Esophagus muscularis mucosa (tissue), 4 donors: ENCODE measurements at regions not wholly inside any gene's neighbourhood (a gene's known extent, or its start where the extent isn't known, plus 50 kb on each side); places are given as distances from the start of the nearest gene placed in this dataset.

Source experiments
- DNase-seq: peaks from one replicate; pipeline ENCODE4 v3.0.0-alpha.2; 2017; ENCODE audit errors: extremely low spot score
- H3K27ac ChIP-seq, 4 donors: fragments of 200-600 bp; sonication (generic); replicated peaks in 1 of 4; 1 replicate in 3 of 4; 2 replicates in 1 of 4; pipeline ENCODE4 v1.5.1; 2016 to 2019; ENCODE audit warnings: mild to moderate bottlenecking in 1 of 4
- H3K27me3 ChIP-seq, 4 donors: fragments of 200-600 bp; sonication (generic); one replicate each; pipeline versions ENCODE4 v1.5.1 to v1.6.0; 2016 to 2019
- H3K36me3 ChIP-seq, 4 donors: fragments of 200-600 bp; sonication (generic); one replicate each; pipeline ENCODE4 v1.5.1; 2016 to 2019
- H3K4me1 ChIP-seq, 4 donors: fragments of 200-600 bp; sonication (generic); one replicate each; pipeline ENCODE4 v1.5.1; 2016 to 2019
- H3K4me3 ChIP-seq, 4 donors: fragments of 200-600 bp; sonication (generic); 1 replicate in 2 of 4; 2 replicates in 2 of 4; pipeline ENCODE4 v1.5.1; 2016 to 2019; ENCODE audit warnings: mild to moderate bottlenecking in 4 of 4, moderate library complexity in 1 of 4
- H3K9me3 ChIP-seq, 4 donors: fragments of 200-600 bp; sonication (generic); 1 replicate in 3 of 4; 2 replicates in 1 of 4; pipeline ENCODE4 v1.5.1; 2016 to 2019
- CTCF ChIP-seq, 3 experiments: fragments of 200-600 bp in 2 of 3; fragments of 450-650 bp in 1 of 3; sonication (generic) in 2 of 3; IDR thresholded peaks; one replicate each; pipeline ENCODE4 v1.5.1; 2017 to 2019; ENCODE audit warnings: antibody characterized with exemption in 3 of 3, mild to moderate bottlenecking in 2 of 3, moderate library complexity in 1 of 3
- EP300 ChIP-seq: sonication (generic); formaldehyde crosslinking; IDR thresholded peaks from one replicate; pipeline ENCODE4 v1.6.1; 2017; ENCODE audit warnings: antibody characterized with exemption
- POLR2A ChIP-seq: fragments of 450-650 bp; IDR thresholded peaks from one replicate; pipeline ENCODE4 v1.6.1; 2017; ENCODE audit warnings: antibody characterized with exemption, moderate library complexity, mild to moderate bottlenecking, low read depth
- POLR2AphosphoS5 ChIP-seq, 2 donors: sonication (generic); formaldehyde crosslinking; IDR thresholded peaks; one replicate each; pipeline ENCODE4 v1.6.1; 2017; ENCODE audit warnings: antibody characterized with exemption in 2 of 2
- WGBS: methylation state at CpG from one replicate; pipeline ENCODE4 v1.1.5; 2018; 5-methylcytosine and 5-hydroxymethylcytosine counted together
- intact Hi-C: fragments of 100-400 bp; cut with DNase I; formaldehyde crosslinking; loops from one replicate; pipeline ENCODE4 v1.15.1; 2023

GRCh38 chr7:12772768-12773167 lies 85.3 kb downstream of the ARL4A start:
- WGBS: 99% methylated on average over 4 of the region's 4 CpGs
- DNase-seq: no peak
- TF ChIP-seq EP300 (no peak), POLR2AphosphoS5 (IDR thresholded peaks at IDR 0.05) (no peak), CTCF (IDR thresholded peaks at IDR 0.05) (no peak), POLR2A (no peak)
- Histone ChIP-seq H3K36me3 (no peaks in the 10 kb centered on the region), H3K27me3 (no peaks in the 10 kb centered on the region), H3K4me1 (peaks cover 11 to 30% (median 30%) of the 10 kb centered on the region in 4 donors), H3K9me3 (no peaks in the 10 kb centered on the region), H3K27ac (no peak overlapping the region), H3K4me3 (no peak overlapping the region)
- intact Hi-C loops: no loop called here

GRCh38 chr7:12777257-12777656 lies 89.8 kb downstream of the ARL4A start:
- Histone ChIP-seq H3K9me3 (no peaks in the 10 kb centered on the region), H3K27ac (no peak overlapping the region), H3K4me1 (no peaks in the 10 kb centered on the region), H3K4me3 (no peak overlapping the region), H3K36me3 (no peaks in the 10 kb centered on the region), H3K27me3 (no peaks in the 10 kb centered on the region)
- TF ChIP-seq EP300 (no peak), CTCF (IDR thresholded peaks at IDR 0.05) (no peak), POLR2A (no peak), POLR2AphosphoS5 (IDR thresholded peaks at IDR 0.05) (no peak)
- intact Hi-C loops: no loop called here
- no peak for DNase-seq
- 91% methylated on average over 2 of the region's 2 CpGs for WGBS

- Histone ChIP-seq H3K9me3 (no peaks in the 10 kb centered on the region), H3K27ac (no peak overlapping the region), H3K36me3 (no peaks in the 10 kb centered on the region), H3K4me1 (no peaks in the 10 kb centered on the region), H3K4me3 (no peak overlapping the region), H3K27me3 (no peaks in the 10 kb centered on the region)
- DNase-seq: no peak
- intact Hi-C loops: no loop called here
- TF ChIP-seq POLR2A (no peak), CTCF (IDR thresholded peaks at IDR 0.05) (no peak), EP300 (no peak), POLR2AphosphoS5 (IDR thresholded peaks at IDR 0.05) (no peak)
- 66% methylated on average over 3 of the region's 3 CpGs for WGBS
These were observed 92.5 kb downstream of the ARL4A start for GRCh38 chr7:12779947-12780346.

GRCh38 chr7:12783421-12784095 lies 96.1 kb downstream of the ARL4A start:
- no peaks in the 10 kb centered on the region for H3K27me3 ChIP-seq
- H3K4me1 ChIP-seq: no peaks in the 10 kb centered on the region
- intact Hi-C loops: no loop called here
- no peak for TF ChIP-seq POLR2AphosphoS5 (IDR thresholded peaks at IDR 0.05)
- TF ChIP-seq CTCF (IDR thresholded peaks at IDR 0.05): no peak
- TF ChIP-seq POLR2A: no peak
- TF ChIP-seq EP300: no peak
- H3K9me3 ChIP-seq: no peaks in the 10 kb centered on the region
- H3K36me3 ChIP-seq: no peaks in the 10 kb centered on the region
- DNase-seq: no peak
- no peak overlapping the region for H3K27ac ChIP-seq
- no peak overlapping the region for H3K4me3 ChIP-seq
- WGBS: 47% methylated on average over 1 of the region's 1 CpG

- no peaks in the 10 kb centered on the region for H3K9me3 ChIP-seq
- intact Hi-C loops: no loop called here
- no peak for DNase-seq
- H3K4me1 ChIP-seq: no peaks in the 10 kb centered on the region
- no peak overlapping the region for H3K27ac ChIP-seq
- TF ChIP-seq POLR2AphosphoS5 (IDR thresholded peaks at IDR 0.05): no peak
- no peak for TF ChIP-seq POLR2A
- TF ChIP-seq CTCF (IDR thresholded peaks at IDR 0.05): no peak
- no peaks in the 10 kb centered on the region for H3K27me3 ChIP-seq
- no peak overlapping the region for H3K4me3 ChIP-seq
- 85% methylated on average over 4 of the region's 4 CpGs for WGBS
- H3K36me3 ChIP-seq: no peaks in the 10 kb centered on the region
These were observed 98.0 kb downstream of the ARL4A start for GRCh38 chr7:12785473-12785872.
